ENCODE measurements at regions not wholly inside any gene's neighbourhood (a gene's known extent, or its start where the extent isn't known, plus 50 kb on each side); places are given as distances from the start of the nearest gene placed in this dataset.

- no peak for DNase-seq (ENCODE audit: low read depth in 2 of 2)
Observed at GRCh38 chr1:199161766-199162303, 523.0 kb downstream of the PTPRC start.

GRCh38 chr1:199163267-199163666 is 524.4 kb downstream of the PTPRC start:
- no peak for DNase-seq (ENCODE audit: low read depth in 2 of 2)

- no peak for DNase-seq (ENCODE audit: low read depth in 2 of 2)
Observed at GRCh38 chr1:199163670-199164069, 524.8 kb downstream of the PTPRC start.

- DNase-seq (ENCODE audit: low read depth in 2 of 2), result no peak
Observed at GRCh38 chr1:199167460-199167859, 528.6 kb downstream of the PTPRC start.

GRCh38 chr1:199168888-199169585 is 530.2 kb downstream of the PTPRC start:
- no peak for DNase-seq (ENCODE audit: low read depth in 2 of 2)

- DNase-seq (ENCODE audit: low read depth in 2 of 2), result no peak
Observed at GRCh38 chr1:199170711-199171110, 531.9 kb downstream of the PTPRC start.

- DNase-seq (ENCODE audit: low read depth in 2 of 2), result no peak
Observed at GRCh38 chr1:199172171-199173124, 533.6 kb downstream of the PTPRC start.

- no peak for DNase-seq (ENCODE audit: low read depth in 2 of 2)
Observed at GRCh38 chr1:199173356-199173755, 534.5 kb downstream of the PTPRC start.

GRCh38 chr1:199174336-199174735 is 535.5 kb downstream of the PTPRC start:
- no peak for DNase-seq (ENCODE audit: low read depth in 2 of 2)

GRCh38 chr1:199176713-199177112 is 537.9 kb downstream of the PTPRC start:
- DNase-seq (ENCODE audit: low read depth in 2 of 2), result no peak

GRCh38 chr1:199177241-199177640 is 538.4 kb downstream of the PTPRC start:
- DNase-seq (ENCODE audit: low read depth in 2 of 2), result no peak

GRCh38 chr1:199178646-199179045 is 539.8 kb downstream of the PTPRC start:
- DNase-seq (ENCODE audit: low read depth in 2 of 2), result no peak

GRCh38 chr1:199182186-199182843 is 543.5 kb downstream of the PTPRC start:
- DNase-seq (ENCODE audit: low read depth in 2 of 2), result no peak

- no peak for DNase-seq (ENCODE audit: low read depth in 2 of 2)
Observed at GRCh38 chr1:199184180-199184579, 545.3 kb downstream of the PTPRC start.

- no peak for DNase-seq (ENCODE audit: low read depth in 2 of 2)
Observed at GRCh38 chr1:199194862-199195261, 556.0 kb downstream of the PTPRC start.

- DNase-seq (ENCODE audit: low read depth in 2 of 2), result no peak
Observed at GRCh38 chr1:199197695-199198094, 558.9 kb downstream of the PTPRC start.

GRCh38 chr1:199202331-199202730 is 563.5 kb downstream of the PTPRC start:
- DNase-seq (ENCODE audit: low read depth in 2 of 2), result no peak

GRCh38 chr1:199204231-199204630 is 565.4 kb downstream of the PTPRC start:
- no peak for DNase-seq (ENCODE audit: low read depth in 2 of 2)

- DNase-seq (ENCODE audit: low read depth in 2 of 2), result no peak
Observed at GRCh38 chr1:199205740-199206441, 567.1 kb downstream of the PTPRC start.

GRCh38 chr1:199208847-199209246 is 570.0 kb downstream of the PTPRC start:
- no peak for DNase-seq (ENCODE audit: low read depth in 2 of 2)

GRCh38 chr1:199218065-199218464 is 579.2 kb downstream of the PTPRC start:
- DNase-seq (ENCODE audit: low read depth in 2 of 2), result no peak

All from activated CD4-positive, alpha-beta T cell treated with anti-CD3 and anti-CD28 coated beads for 24 hours (primary cell).